ENCODE measurements at regions not wholly inside any gene's neighbourhood (a gene's known extent, or its start where the extent isn't known, plus 50 kb on each side); places are given as distances from the start of the nearest gene placed in this dataset.

GRCh38 chr4:131566026-131566425, 1583.1 kb upstream of the PCDH10 start:
- TF ChIP-seq EZH2 (IDR thresholded peaks at IDR 0.05) (no peak), POLR2AphosphoS5 (IDR thresholded peaks at IDR 0.05; ENCODE audit: borderline replicate concordance, low read depth, low read length) (no peak)

All from SK-N-MC (cell line).